NCI-H526 treated with DMSO at 0.1 percent for 48 hours (cell line): ENCODE measurements at regions not wholly inside any gene's neighbourhood (a gene's known extent, or its start where the extent isn't known, plus 50 kb on each side); places are given as distances from the start of the nearest gene placed in this dataset.

Source experiments
- DNase-seq: peaks from one replicate; lab custom pipeline; 2025; lab: John Stamatoyannopoulos, UW

DNA sequence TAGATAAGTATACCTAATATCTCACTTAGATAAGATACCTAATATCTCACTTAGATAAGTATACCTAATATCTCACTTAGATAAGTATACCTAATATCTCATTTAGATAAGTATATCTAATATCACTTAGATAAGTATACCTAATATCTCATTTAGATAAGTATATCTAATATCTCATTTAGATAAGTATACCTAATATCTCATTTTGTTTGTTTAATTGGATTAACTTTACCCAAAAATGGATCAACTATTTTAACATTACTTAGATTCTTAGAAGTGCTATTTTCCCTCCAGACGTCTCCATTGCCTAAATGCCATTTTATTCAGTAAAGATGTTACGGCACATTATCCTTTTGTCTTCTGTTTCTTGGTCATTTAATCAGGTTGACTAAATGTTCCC, 346.4 kb downstream of the CHRM3 start:
- DNase-seq: no peak

DNA sequence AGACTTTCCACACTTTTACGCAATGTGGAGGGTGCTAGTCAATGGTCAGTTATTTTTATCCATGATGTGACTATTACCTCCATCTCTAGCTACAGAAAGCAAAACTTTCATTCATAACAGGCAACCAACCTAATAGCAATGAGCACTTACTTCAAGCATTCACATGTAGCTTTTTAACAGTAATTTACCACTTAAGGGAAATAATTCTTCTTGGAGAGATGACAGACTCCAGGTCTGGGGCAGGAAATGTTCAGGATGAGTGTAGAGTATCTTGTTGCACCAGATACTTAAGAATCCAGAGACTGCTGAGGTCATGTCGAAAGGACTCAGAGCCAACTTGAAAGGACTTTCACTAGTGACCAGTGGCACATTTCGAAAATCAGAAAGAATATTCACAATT, 347.6 kb downstream of the CHRM3 start:
- DNase-seq: no peak

DNA sequence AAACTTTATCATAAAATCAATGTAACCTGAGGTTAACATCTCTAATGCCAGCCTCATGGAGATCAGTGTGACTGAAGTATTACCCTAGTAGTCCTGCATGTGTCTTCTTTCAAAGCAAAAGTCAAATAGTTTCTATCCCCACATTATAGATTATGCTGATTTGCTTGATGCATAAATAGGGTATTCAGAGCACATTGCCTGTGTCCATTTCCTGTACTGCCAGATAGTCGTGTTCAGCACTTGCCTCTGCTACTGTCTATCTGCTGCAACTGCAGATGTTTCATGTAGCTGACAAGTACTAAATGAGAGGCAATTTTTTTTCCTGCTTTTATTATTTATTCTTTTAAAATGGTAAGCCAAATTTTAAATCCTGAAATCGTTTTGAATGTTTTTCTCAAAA, 348.7 kb downstream of the CHRM3 start:
- DNase-seq: no peak

DNA sequence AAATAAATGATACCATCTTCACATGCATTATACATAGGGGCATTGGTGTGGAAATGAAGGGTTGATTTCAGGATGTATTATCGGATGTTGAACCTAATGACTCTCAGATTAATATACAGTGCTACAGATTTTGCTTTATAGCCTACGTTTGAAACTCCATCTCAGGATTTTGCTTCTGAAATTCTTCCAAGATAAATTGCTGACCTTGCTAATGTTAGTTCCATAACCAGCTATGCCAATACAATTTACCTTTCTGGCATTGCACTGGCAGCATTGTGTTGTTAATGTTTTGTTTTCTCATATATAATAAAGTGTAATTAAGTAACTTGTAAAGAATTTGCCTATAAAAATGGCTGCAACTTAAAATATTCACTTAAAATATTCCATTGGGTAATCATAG, 350.1 kb downstream of the CHRM3 start:
- no peak for DNase-seq

DNA sequence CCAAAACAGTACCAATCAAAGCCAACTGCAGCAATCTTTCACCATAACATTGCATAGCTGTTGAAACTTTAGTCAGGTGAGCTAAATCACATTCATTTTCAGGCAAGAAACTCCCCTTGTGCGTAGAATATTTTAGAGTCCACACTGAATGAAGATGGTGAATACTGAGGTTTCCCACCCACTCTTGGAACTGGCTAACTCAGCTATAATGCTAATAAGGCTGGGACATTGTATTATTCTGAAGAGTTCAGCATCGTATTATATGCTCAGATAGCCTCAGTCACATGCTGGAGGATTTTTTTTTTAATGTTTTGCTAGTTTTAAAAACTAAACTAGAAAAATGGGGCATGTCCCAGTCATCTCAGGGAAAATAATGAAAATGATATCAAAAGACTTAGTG, 352.3 kb upstream of the FMN2 start:
- no peak for DNase-seq

DNA sequence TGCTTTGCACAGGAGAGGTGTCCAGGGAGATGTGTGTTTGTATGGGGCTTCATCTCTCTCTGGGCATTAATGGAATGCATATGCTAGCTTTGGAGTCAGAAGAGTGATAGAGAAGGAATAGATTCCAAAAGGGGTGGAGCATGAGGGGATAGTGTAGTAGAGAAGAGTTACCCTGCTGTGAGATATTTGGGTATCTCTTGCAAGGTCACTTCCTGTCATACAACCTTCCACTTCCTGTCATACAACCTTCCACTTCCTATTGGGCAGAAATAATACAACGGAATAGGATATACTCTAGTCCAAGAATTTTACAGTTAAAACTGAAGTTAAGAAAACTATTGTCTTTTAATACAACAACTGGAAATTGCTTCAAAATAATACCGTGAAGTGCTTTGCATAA, 351.8 kb upstream of the FMN2 start:
- no peak for DNase-seq

DNA sequence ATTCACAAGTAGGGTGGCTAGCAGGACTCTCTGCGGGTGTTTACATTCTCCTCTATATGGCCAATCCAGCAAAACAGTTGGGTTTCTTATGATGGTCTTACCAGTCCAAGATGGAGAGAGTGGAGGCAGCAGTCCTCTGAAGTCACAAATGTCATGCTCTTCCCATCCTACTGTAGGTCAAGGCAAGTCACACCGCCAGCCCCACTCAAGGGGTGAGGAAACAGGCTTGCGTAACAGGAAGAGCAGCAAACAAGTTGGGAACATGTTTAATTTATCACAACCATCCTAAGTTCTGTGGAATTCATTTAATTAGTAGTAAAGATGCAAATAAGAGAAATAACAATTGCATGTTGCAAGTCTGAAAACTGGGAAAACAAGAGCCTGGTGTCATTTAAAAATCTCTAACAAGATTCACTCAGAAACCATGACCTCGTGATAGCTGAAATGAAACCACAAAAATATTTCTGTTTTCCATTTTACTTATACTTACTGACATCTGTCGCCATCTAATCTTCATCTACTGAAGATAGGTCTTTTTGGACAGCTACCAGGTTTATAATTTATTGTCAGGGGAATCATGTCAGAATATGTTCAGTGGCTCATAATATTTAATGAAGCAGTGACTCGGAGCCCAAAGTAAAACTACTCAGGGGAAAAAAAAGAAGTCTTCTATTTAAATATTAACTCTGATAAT, 349.1 kb upstream of the FMN2 start:
- no peak for DNase-seq

DNA sequence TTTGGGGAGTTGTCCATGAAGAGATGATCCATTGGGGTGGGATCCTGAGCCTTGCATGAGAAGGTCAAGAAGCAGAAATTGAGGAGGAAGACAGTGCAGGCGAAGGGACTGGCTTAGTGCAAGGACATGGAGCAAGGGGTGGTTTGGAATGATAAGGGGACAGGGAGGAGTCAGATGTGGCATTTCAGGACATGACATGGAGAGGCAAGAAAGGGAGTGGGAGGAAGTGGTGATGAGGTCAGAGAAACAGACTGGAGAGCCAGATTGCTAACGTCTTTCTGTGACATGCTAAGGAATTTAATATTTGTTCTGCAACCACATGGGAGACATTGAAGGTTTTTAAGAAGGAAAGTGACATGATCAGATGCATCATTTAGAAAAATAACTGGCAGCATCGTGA, 346.8 kb upstream of the FMN2 start:
- no peak for DNase-seq

DNA sequence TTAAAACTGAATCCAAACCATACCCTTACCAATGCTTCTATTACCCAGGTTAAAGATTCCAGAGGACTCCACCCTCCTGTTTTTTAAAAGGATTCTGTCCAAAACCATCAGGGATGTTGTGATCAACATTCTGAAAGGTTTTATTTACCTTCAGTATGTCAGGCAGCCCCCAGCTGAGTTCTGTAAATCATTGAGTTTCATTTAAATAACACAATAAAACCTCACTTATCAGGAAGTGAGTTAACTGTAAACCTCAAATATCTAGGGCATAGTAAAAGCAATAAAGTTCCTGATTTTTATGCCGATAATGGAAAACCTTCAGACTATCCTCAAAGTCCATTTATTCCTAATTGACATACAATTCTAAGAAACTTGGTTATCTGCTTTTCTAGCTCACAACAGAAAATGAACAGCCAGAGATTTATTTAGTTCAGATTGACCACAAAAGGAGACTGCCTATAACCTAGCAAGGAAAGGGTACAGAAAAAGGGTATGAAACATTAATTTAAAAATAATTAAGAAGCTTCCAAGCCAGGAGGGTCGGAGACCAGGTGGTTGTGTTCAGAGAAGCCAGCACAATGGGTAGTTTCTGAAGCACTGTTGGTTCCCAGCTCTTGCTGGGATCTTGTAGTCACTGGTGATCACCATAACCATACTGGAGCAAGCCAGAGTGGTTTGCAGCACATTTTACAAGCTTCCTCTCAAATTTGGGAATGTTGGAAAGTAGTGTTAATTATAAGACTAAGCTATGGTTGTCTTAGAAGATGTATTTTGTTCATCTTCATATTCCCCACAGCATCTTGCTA, 336.4 kb upstream of the FMN2 start:
- DNase-seq: no peak

DNA sequence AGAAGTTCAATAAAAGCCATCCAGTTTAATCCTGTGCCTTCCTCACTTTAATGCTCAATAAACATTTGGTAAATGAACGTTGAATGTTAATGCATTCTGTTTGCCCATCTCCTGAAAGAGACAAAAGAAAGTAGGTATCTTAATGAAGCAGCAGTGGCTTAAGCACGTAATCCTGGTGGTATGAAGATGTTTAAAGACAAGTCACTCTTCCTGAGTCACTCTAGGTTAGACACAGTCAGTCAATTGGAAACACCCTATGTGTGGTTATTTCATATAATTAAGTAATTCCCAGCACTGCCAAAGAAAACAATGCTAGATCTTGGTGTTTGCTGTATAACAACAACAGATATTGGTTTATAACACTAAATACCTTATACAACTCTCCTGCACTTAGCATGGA, 334.0 kb upstream of the FMN2 start:
- no peak for DNase-seq

DNA sequence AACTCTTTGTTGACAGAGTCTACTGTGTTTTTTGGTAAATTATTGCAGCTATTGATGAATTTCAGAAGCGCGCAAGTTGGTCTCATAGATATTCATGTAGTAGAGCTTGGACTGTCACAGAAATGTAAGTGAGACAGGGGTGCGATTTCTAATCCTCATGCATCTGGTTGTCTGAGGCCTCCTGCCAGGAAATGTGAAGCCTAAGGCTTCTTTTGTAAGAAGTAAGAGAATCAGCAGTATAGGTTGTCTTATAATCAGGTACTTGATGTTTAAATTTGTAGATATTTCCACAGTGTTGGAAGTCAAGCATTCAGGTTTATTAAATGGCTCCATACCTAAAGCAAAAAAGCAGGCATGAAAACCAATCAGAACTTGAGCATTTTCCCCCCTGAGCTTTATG, 332.9 kb upstream of the FMN2 start:
- no peak for DNase-seq

DNA sequence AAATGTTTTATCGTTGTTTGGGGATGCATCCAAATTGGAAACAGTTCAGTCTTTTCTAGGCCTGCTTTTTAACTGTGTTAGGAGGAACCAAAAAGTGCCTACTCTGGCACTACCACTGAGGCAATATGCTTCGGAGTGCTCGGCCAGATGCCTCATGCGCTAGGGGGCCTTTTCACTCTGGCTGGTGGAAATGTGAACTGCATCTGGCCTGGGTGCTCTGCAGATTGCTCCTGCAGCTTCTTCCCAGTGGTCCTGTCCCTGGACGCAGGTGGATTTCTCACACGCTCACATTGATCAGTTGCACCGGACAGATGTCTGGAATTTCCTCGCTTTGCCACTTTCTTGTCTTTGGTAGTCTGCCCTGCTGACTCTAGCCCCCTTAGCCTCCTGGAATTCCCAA, 330.2 kb upstream of the FMN2 start:
- no peak for DNase-seq

DNA sequence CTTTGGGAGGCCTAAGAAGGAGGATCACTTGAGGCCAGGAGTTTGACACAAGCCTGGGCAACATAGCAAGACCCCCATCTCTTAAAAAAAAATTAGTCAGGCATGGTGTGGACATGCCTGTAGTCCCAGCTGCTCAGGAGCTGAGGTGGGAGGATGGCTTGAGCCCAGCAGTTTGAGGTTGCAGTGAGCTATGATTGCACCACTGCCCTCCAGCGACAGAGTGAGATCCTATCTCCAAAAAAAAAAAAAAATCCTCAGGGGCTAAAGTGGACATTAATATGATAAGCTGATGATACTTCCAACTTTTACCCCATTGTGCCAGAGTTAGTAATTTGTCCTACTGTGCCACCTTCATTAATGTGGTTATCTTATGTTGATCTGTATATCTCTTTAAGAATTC, 327.8 kb upstream of the FMN2 start:
- DNase-seq: no peak

DNA sequence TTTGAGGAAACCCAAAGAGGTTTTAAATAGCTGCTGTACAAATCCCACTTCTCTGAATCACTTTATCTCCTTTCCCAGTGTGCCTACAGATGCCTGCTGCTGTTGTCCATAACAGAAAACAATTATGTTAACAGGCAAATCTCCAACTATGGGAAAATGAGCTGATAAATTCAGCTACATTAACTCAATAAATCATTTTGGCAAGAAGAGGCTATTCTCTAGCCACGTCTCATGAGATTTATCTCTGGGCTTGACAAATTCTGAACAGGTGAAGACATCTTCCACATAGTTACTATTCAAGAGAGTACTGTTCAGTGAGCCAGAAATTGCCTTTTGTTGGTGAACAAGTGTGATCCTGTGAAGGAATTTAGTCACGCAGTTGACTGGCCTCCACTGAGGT, 327.1 kb upstream of the FMN2 start:
- DNase-seq: no peak

DNA sequence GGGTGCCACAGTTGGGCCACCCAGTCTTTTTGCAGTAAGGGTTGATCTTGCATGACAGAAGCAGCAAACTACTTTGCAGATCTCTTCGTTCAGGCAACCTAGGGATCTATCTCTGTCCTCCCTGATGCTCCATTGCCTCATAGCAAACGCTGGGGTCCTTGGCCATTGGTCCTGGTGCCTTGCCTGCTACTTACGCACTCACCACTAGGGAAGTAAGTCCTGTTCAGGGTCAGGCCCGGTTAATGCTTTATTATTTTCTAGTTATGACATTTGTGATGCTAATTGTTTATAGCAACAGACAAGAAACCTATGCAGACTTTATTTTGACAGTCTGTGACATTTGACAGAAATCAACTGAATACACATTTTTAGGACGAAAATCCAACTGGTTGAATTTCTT, 326.5 kb upstream of the FMN2 start:
- no peak for DNase-seq

DNA sequence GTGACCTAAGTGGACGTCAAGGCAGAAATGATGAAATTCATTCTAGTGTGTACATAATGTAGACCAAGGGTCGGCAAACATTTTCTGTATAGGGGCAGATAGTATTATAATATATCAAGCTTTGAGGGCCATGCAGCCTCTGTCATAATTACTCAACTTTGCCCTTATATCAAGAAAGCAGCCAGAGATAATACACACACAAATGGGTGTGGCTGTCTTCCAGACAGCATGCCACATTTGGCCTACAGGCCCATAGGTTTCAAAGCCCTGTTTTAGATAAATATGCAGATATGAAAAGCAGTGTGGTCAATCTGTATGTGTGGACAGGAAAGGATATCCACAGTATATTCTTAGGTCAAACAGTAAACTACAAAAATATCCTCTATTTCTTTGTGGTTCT, 320.1 kb upstream of the FMN2 start:
- no peak for DNase-seq

DNA sequence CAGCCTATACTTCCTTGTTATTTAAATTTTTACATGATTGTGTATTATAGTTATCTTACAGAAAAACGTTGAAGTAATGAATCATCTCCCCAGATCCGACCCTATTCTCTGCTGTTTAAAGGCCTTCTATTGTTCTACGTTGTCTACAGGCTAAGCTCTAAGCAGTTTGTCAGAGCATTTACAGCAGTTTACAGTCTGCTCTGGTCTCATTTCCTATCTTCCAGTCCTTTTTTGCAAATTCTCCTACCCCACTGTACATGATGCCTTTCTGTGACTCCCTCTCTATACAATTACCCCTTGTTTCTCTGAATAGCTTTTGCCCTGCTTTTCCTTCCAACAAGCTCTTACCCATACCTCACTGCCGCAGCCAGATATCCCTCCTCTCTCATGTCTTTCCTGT, 319.2 kb upstream of the FMN2 start:
- no peak for DNase-seq

DNA sequence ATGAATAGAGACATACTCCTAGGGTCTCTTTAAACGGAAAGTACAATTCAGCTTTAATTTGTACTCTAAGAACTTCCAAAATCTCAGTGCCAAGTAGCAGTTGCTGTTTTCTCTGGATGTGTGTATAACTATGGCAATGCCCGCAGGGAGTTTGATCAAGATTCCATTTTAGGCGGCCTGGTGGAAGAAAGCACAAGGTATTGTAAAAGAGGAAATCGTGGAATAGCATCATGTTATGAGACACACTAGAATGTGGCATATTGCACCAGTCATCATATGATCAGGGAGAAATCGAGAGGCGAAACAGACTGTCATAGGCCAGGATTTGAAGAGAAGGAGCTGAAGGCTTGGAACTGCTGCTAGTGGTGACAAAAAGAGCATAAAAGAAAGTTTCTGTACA, 316.2 kb upstream of the FMN2 start:
- DNase-seq: no peak

DNA sequence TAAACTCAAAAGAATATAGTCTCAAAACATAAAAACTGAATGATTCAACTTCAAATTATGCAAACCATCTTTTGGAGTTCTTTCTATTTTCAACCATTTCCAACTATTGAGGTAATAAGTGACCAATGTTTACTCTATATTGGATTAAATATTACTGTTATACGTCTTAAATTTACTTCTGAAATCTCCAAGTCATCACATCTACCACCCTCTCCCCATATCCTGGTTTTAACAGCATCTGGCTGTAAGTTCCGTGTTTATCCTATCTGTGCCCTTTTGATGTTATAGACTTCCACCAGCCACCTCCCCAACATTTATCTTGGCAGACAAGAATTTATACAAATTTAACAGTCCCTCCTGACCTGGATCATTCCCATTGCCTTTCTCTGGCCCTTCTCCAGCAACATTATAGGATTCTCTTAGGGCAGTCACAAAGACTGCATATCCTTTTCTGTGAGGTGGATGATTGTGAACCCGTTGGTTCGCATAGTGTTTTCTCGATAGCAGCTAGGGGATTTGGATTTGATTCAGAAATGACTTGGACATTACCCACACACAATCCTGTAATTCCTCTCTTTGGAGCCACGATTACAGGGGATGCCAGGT, 313.4 kb upstream of the FMN2 start:
- DNase-seq: no peak

DNA sequence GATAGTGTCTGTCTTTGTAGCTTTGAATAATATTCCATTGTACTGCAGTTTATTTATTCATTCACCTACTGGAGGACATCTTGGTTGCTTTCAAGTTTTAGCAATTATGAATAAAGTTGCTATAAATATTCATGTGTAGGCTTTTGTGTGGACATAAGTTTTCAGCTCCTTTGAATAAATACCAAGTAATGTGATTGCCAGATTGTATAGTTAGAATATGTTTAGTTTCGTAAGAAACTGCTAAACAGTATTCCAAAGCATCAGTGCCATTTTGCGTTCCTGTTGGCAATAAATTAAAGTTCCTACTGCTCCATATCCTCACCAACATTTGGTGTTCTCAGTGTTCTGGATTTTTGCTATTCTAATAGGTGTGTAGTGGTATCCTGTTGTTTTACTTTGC, 311.7 kb upstream of the FMN2 start:
- DNase-seq: no peak

DNA sequence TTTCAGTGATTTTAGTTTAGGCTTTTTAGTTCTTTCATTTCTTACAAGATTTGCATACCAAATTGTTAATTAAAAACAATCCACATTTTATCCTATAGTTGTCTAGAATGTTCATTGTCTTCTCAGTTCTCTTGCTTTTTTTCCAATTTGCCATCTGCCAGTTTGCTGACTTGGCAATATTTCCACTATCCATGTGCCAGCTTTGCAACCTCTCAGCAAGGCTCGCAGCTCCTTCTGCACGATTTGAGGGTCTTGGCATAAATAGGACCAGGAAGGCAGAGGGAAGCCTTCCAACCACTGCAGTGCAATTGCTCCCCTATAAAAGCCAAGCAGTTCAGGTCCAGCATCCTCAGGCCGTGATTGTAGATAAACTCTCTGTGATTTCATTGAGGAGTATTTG, 306.8 kb upstream of the FMN2 start:
- no peak for DNase-seq

DNA sequence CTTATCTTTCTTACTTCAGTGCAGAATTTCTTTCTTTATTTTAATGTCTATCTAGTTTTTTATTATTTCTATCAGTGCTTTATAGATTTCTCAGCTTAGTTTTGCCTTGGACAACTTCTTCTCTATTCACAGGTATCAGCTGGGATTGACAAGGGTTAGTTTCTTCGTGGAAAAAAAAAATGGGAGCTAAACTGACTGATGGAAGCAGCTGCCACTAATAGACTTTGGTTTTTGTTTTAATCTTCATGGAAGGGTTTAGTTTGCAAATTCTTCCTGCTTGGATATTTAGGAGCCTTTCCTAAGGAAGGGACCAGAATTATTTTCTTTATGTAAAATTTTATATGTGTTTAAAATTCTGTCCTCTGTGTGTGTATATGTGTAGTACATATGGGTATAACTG, 306.1 kb upstream of the FMN2 start:
- DNase-seq: no peak

DNA sequence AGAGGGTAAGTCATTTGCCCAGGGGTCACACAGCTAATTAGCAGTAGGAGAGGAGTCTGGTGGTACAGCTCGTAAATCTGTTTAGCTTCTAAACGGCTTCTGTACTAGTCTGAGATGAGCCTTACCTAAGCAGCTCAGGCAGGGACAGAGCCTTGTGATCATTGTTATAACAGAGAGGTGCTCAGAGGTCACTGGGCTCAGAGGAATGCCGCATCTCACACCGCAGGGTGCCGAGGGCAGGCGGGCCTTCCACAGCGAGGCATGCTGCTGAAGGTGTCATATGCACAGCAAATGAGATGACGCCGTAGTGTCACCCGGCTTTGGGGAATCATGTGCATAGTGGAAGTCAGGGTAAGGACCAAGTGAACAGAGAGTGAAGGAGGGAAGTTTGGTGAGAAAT, 305.2 kb upstream of the FMN2 start:
- DNase-seq: no peak

DNA sequence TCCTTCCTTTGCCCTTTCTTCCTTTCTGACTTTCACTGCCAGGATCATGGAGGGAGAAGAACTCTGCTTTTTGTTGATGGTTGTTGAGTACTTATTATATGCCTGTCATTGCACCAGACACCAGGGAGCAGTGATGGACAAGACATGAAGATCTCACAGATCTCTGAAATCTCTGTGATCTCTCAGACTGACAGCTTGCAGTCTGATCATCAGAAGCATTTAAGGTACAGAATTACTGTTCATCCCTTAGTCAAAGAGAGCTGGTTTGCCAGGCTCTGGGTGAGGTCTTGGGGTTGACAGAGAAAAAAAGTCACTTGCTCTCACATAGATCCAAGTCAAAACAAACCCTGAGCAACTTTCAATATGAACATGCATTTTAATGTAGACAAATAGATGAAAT, 299.5 kb upstream of the FMN2 start:
- DNase-seq: no peak
